Right renal cortex interstitium (tissue), 3 donors: ENCODE measurements at regions not wholly inside any gene's neighbourhood (a gene's known extent, or its start where the extent isn't known, plus 50 kb on each side); places are given as distances from the start of the nearest gene placed in this dataset.
"Not testable (repeated sequence)": the region's sequence is repeated elsewhere in the genome, so short reads cannot be mapped to it uniquely, and the experiment has no call there.

Source experiments
- DNase-seq, 3 donors: peaks; one replicate each; pipeline ENCODE4 v3.0.0-alpha.2; 2013; ENCODE audit warnings: low read depth in 3 of 3, low spot score in 2 of 3

GRCh38 chrX:7542587-7543380, 300.2 kb upstream of the VCX start:
- DNase-seq, result no peak

DNA sequence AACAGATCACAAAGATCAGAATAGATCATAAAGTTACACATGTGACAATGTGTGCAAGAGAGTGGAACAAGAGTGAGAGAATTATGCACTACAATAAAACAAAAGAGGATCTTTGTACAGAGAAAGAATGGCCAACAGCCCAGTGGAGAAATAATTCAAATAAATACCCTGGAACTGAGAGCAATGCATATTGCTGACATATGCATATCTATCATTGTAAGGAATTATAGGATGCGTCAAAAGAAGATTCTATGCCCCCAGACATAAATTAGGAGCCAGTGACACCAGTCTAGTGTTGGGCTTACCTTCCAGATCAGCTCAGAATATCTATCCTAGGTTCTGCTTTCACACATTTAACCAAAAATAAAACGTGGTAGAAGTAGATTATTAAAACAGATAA, 320.1 kb upstream of the VCX start:
- DNase-seq, result no peak

DNA sequence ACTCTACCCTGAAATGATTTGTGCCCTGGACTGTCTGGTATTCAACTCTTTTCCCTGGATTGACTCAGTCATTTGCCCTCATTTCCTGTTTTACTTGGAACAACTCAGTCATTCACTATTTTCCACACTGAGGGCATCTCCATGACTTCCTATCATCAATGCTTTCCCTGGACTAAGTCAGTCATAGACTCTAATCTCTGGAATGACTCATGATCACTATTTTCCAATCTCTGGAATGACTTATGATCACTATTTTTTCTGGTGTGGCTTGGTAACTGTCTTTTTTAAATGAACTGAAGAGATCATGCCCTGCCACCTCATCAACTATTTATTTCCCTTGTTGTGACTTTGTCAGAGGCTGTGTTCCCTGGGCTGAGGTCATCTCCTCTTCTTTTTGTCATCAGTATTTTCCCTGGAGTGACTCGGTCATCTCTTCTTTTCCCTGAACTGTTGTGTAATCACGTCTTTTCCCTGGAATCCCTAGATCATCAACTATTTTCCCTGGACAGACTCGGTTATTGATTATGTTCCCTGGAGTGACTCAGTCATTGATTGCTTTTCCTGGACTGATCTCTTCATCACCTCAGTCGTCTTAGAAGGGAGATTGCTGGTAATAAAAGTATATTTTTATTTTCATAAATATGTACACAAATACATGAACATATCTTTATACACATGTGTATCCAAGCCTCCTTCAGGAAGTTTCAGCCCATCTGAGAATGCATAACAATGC, 327.1 kb upstream of the VCX start:
- no peak for DNase-seq

- DNase-seq, result no peak
Measured at GRCh38 chrX:7514871-7515599, 327.9 kb upstream of the VCX start.

DNA sequence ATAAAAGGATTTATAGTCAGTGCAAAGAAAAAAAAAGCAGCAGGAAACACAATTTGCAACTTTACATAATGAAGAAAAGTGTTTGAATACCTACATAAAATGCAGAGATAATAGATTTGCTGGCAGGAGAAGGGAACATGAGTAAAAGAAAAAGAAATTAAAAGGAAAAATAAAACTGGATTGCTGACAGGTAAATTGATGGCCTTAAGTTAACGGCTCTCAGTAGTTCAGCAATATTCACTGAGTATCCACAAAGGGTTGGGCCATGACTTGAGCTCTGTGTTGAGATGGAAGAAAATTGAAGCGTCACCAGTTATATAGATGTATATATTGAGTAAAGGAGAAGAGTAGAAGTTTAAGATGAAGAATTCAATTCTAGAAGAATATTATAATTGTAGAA, 330.1 kb upstream of the VCX start:
- no peak for DNase-seq

DNA sequence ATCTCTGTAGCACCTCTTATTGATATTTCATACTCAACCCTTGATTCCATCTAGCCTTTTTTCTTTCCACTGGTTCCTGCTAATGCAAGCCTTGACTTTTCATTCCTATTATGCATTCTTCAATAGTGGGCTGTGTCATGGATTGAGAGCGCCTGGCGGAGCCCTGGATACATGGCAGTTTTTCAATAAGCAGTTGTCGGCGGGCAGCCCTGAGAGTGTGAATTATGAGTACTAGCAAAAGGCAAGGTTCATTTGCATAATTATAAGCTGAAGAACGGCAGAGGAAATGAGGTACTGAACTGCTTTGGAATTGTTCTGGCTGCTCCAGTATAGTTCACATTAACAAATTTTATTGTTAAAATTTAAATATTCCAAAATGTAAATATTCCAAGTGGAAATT, 339.7 kb upstream of the VCX start:
- no peak for DNase-seq

DNA sequence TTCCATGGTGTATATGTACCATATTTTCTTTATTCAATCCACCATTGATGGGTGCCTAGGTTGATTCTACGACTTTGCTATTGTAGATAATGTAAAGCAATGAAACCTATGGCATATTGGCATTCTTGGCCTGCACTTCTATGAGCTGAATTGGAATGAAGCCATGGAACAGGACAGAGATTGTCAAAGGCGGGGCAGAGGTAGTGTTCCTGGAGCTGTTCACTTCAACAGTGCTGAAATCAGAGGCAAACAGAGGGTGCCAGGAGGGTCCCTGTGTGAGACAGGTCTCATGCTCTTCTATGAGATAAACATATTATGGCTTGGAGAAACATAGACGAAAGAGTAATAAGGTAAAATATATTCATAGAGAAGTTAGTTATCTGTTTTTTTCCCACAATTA, 342.6 kb upstream of the VCX start:
- DNase-seq, result no peak

DNA sequence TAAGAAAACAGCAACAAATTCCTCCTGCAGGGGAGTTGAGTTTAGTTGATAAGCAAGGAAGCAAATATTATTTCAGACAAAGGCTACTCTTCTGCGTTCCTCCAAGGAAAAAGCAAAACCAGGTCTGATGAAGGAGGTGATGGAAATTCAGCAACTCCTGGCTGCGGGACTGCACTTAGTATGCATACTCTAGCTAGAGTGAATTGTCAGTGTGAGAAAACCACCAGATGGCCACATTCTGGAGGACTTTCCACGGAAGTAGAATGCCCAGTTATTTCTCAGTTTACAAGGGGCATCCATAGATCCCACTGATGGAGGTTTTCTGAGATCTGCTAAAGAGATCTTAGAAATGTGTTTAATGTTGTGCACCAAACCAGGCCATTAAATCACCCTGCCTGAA, 338.6 kb upstream of the PUDP start:
- no peak for DNase-seq

- no peak for DNase-seq
Measured at GRCh38 chrX:7485061-7485460, 337.1 kb upstream of the PUDP start.

DNA sequence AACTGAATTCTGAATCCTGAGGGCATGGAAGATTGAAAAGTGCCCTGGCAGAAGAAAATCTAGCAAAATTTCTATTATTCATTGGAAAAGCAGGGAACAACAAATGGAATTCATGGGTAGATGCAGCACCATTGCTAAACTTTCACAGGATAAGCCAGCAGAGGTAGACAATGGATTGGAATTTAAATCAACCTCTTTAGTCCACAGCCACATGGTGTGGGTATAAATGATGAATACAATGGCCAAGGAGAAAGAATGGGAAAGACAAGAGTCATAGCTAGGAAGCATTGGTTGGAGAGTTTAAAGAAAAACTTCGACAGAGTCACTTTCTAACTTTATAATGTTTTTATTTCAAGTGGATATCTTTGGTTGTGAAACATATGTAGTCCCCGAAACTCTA, 332.8 kb upstream of the PUDP start:
- no peak for DNase-seq

DNA sequence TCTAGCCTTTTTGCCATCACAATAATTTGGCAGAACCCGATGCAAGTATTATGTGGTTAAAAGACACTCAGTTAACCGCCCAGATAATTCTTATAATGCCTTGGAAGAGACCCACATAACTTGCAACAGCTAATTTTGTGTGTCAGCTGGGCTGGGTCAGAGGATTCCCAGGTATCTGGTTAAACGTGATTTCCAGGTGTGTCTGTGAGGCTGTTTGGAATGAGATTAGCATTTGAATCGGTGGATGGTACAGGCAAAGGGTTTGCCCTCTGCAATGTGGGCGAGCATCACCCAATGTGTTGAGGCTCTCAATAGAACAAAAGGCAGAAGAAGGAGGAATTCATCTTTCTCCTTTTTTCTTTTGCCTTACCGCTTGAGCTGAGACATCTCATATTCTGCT, 314.2 kb upstream of the PUDP start:
- DNase-seq, result no peak

DNA sequence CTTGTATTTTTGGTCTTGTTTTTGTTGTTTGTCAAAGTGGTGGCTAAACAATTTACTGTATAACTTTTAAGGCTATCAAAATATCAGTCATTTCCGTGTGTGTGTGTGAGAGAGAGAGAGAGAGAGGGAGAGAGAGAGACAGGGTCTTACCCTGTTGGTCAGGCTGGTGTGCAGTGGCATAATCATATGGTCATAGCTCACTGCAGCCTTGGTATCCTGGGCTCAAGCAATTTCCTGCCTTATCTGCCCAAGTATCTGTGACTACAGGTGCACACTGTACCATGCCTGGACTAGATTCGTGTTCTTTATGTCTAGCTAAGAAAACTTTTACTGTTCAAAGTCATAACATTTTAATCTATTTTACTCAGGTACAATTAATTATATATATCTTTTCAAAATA, 313.1 kb upstream of the PUDP start:
- not testable (repeated sequence) for DNase-seq

GRCh38 chrX:7447801-7448499, 300.0 kb upstream of the PUDP start:
- no peak for DNase-seq

GRCh38 chrX:7446815-7447214, 298.9 kb upstream of the PUDP start:
- no peak for DNase-seq

- DNase-seq, result no peak
Measured at GRCh38 chrX:7444967-7445366, 297.0 kb upstream of the PUDP start.

DNA sequence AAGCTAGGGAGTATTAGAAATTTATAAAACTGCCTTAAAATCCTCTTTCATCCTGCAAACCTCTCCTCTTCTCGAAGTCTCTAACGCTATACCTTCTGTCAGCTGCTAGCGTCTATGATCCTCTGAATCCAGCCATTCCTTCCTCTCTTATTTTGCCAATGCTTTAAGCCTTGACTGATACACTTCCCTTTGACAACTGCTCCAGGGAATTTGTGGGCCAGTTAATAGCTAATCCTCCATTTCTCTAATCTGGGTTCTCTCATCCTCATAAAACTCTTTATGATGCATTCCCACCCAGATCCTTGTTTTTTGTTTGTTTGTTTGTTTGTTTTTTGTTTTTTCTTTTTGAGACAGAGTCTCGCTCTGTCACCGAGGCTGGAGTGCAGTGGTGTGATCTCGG, 293.6 kb upstream of the PUDP start:
- no peak for DNase-seq

GRCh38 chrX:7435822-7436221, 287.9 kb upstream of the PUDP start:
- DNase-seq, result no peak

- DNase-seq, result no peak
Measured at GRCh38 chrX:7432901-7433300, 284.9 kb upstream of the PUDP start.

DNA sequence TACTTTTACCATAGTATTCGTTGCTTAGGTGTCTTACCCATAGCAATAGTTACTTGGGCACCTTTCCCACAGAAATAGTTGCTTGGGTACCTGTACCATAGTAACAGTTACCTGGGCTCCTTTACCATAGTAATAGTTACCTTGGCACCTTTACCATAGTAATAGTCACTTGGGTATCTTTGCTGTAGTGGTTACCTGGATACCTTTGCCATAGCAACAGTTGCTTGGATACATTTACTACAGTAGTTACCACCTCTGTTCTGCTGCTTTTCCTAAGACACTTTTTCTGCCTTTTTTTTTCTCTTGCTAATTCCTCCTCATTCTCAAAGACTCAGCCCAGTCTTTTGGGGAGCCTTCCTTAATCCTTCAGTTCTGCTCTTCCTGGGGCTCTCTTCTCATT, 272.8 kb upstream of the PUDP start:
- DNase-seq, result no peak

DNA sequence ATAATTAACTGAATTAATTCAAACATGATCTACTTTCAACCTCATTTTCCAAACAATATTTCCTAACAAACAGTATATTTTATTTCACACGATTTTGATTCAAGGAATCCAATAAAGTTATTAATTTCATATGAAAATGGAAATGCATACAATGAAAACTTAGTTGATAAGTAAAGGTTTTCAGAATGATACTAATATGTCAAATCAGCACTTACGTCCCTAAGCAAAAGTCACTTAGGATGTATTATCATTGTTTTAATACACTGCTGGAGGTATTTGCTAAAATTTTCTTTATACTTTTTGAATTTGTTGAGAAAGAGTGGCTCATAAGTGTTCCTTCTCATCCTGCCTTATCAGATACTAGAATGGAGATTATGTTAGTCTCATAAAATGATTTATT, 266.8 kb upstream of the PUDP start:
- DNase-seq, result no peak

DNA sequence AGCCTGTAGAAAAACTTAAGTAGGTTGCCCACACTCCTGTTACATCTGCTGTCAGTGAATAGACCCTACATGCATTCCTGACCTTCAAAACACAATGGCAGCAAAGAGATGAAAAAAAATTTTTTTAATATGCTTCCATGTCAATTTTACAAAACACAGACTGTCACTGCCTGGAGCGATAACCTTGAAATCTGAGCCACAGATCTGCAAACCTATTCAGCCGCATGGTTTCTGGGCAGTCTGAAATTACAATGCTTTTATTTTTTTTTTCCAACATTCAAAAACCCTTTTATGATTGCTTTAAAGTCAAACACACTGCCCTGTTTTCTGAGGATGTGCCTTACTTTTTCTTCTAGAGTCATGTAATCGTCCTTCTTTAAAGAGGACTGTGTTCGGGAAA, 264.9 kb upstream of the PUDP start:
- DNase-seq, result no peak
